ENCODE measurements at regions not wholly inside any gene's neighbourhood (a gene's known extent, or its start where the extent isn't known, plus 50 kb on each side); places are given as distances from the start of the nearest gene placed in this dataset.

DNA sequence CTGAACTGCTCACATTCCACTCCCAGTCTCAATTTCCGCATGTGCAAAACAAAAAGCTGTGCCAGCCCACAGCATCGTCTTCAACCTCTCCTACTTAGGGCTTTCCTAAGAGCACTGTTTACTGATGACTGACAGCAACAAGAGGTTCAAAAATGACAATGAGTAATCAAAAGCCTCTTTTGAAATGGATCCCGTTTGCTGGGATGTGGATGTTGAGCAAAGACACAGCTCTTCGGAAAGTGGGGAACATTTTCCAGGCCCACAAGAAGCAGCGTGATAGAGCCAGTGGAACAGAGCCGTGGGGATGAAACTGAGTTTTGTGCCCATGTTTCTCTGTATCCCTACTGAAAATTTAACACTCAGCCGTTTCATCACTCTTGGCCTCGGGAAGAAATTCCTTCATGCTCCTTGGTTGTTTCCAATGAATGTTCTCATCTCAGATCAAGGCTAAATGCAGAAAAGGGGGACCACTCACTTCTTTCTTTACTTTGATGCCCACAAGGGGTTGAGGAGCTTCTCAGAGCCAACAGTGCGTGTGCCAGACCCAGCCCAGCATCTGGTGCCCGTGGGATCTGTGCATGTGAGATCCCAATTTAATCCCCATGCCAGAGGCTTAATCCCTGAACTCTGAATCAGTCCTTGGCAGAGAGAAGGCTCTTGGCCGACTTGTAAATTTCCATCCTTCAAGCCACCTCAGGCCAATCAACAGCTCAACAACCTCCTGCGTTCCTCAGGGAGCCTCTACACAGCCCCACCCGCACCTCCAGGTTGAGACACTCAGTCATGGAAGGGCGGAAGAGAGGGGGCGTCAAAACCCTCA lies 230.2 kb upstream of the DAPK1 start:
- Histone ChIP-seq H3K9me3 (ENCODE audit: insufficient read depth, low read depth) (no peaks in the 10 kb centered on the region), H3K27me3 (ENCODE audit: insufficient read depth, low read depth) (no peaks in the 10 kb centered on the region), H3K9me2 (ENCODE audit: insufficient read depth) (no peaks in the 10 kb centered on the region), H3K36me3 (ENCODE audit: low read depth) (no peaks in the 10 kb centered on the region), H2AFZ (no peak overlapping the region), H3K4me2 (no peak overlapping the region), H3K79me2 (ENCODE audit: low read depth) (no peaks in the 10 kb centered on the region), H3K4me3 (no peak overlapping the region), H3F3A (ENCODE audit: insufficient read depth, low read depth) (no peaks in the 10 kb centered on the region), H3K4me1 (replicated peaks; ENCODE audit: insufficient read depth) (no peaks in the 10 kb centered on the region), H3K27ac (no peak overlapping the region), H4K20me1 (ENCODE audit: insufficient read depth) (no peaks in the 10 kb centered on the region)
- TF ChIP-seq CTCF (conservative IDR thresholded peaks at IDR 0.05), result no peak
- no peak for TF ChIP-seq EZH2 (IDR thresholded peaks at IDR 0.05; ENCODE audit: low read depth)
- intact Hi-C loops (cut with micrococcal nuclease; ENCODE audit: unreplicated experiment), result no loop called here
- no peak for DNase-seq
- CTCF ChIA-PET, result no interaction called here
- BruUV-seq (replicated peaks), result no TSS peak
- POLR2A ChIA-PET (ENCODE audit: unreplicated experiment), result no interaction called here

DNA sequence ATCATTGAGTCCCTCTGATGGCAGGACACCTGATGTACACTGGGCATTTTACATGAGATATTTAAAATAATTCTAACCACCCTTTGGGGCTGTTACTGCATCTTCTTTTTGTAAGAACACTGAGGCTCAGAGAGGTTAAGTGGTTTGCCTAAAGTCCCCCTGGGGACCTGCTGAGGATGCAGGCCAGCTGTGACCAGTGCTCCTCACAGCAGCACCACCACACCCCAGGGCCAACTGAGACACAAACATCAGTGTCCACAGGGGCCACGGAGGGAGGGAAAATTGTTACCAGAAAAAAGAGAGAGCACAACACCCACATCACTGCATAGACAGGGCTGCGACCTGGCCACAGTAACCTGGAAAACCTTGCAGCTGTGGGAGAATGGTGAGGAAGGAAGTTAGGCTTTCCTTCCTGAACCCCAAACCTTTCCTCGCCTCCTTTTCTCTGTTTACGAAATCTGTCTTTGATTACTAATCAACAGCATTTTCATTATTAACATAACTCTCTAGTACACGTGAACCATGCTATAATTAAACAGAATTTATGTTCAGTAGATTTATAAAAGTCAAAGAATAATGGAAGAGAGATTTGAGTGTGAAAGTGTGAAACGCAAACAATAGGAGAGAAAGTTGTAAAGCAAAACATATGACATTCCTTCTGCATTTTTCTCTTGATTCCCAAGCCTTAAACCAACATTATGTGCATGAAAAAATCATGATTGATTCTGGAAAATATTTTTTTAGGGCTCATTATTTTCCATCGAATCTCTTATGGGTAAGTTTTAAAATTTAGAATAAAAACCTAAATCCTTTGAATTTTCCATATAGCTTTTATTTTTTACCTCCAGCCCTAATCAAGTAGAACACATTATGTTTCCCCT lies 228.1 kb upstream of the DAPK1 start:
- POLR2A ChIA-PET (ENCODE audit: unreplicated experiment), result no interaction called here
- BruUV-seq (replicated peaks), result no TSS peak

More for the DNA sequence above, 228.1 kb upstream of the DAPK1 start:
- Histone ChIP-seq H3K4me2 (no peak overlapping the region), H2AFZ (no peak overlapping the region), H3K79me2 (ENCODE audit: low read depth) (no peaks in the 10 kb centered on the region), H3K27ac (no peak overlapping the region), H3F3A (ENCODE audit: insufficient read depth, low read depth) (no peaks in the 10 kb centered on the region), H3K9me2 (ENCODE audit: insufficient read depth) (no peaks in the 10 kb centered on the region), H3K4me3 (no peak overlapping the region), H3K27me3 (ENCODE audit: insufficient read depth, low read depth) (no peaks in the 10 kb centered on the region), H3K9me3 (ENCODE audit: insufficient read depth, low read depth) (no peaks in the 10 kb centered on the region), H3K36me3 (ENCODE audit: low read depth) (no peaks in the 10 kb centered on the region), H3K4me1 (replicated peaks; ENCODE audit: insufficient read depth) (no peaks in the 10 kb centered on the region), H4K20me1 (ENCODE audit: insufficient read depth) (no peaks in the 10 kb centered on the region)
- intact Hi-C loops (cut with micrococcal nuclease; ENCODE audit: unreplicated experiment), result no loop called here
- no peak for TF ChIP-seq EZH2 (IDR thresholded peaks at IDR 0.05; ENCODE audit: low read depth)
- no peak for TF ChIP-seq CTCF (conservative IDR thresholded peaks at IDR 0.05)
- CTCF ChIA-PET, result no interaction called here
- DNase-seq, result no peak
